A673 (cell line): ENCODE measurements at regions not wholly inside any gene's neighbourhood (a gene's known extent, or its start where the extent isn't known, plus 50 kb on each side); places are given as distances from the start of the nearest gene placed in this dataset.

ENCODE experiments used
- CTCF ChIP-seq: fragments of 300-800, 200-600 bp; sonication (generic); conservative IDR thresholded peaks from 2 replicates; pipeline ENCODE4 v1.5.1; 2017; ENCODE audit warnings: low read depth, mild to moderate bottlenecking, antibody characterized with exemption, low read length, moderate library complexity, mixed read lengths
- EZH2 ChIP-seq: fragments of 200-600 bp; sonication (generic); IDR thresholded peaks from 2 replicates; pipeline ENCODE4 v1.6.1; 2017; ENCODE audit warnings: borderline replicate concordance, low read depth, mild to moderate bottlenecking, mixed read lengths, antibody characterized with exemption, low read length; ENCODE audit not compliant: poor library complexity, severe bottlenecking

- TF ChIP-seq CTCF (no peak), EZH2 (no peak)
Observed at GRCh38 chr14:21978999-21979314, 305.3 kb upstream of the OR4E1 start.
